T-helper 17 cell (primary cell): ENCODE measurements at regions not wholly inside any gene's neighbourhood (a gene's known extent, or its start where the extent isn't known, plus 50 kb on each side); places are given as distances from the start of the nearest gene placed in this dataset.
"Not testable (repeated sequence)": the region's sequence is repeated elsewhere in the genome, so short reads cannot be mapped to it uniquely, and the experiment has no call there.

Experiments used
- ATAC-seq: fragments of 150-1000 bp; cut with Tn5 transposase; 2 replicates; pipeline ENCODE4 v1.10.0; 2021; ENCODE audit warnings: mild to moderate bottlenecking, moderate library complexity
- DNase-seq, 3 donors: peaks; one replicate each; pipeline versions ENCODE4 v3.0.0 to v3.0.0-alpha.2; 2020 to 2021
- H3K9me3 ChIP-seq: one replicate; pipeline ENCODE4 v1.7.0; 2013; ENCODE audit warnings: low read length, mild to moderate bottlenecking; ENCODE audit not compliant: control insufficient read depth, poor library complexity, severe bottlenecking
- H3K27ac Mint-ChIP-seq: one replicate; pipeline ENCODE4 v1.8.0; 2022; ENCODE audit warnings: mild to moderate bottlenecking, moderate library complexity, mixed read lengths
- H3K27me3 Mint-ChIP-seq: one replicate; pipeline ENCODE4 v1.8.0; 2022; ENCODE audit warnings: mixed read lengths
- H3K36me3 Mint-ChIP-seq: one replicate; pipeline ENCODE4 v1.8.0; 2022; ENCODE audit warnings: low read depth, mixed read lengths
- H3K4me1 Mint-ChIP-seq: one replicate; pipeline ENCODE4 v1.8.0; 2022; ENCODE audit warnings: mild to moderate bottlenecking, mixed read lengths
- H3K4me3 Mint-ChIP-seq: one replicate; pipeline ENCODE4 v1.8.0; 2022; ENCODE audit warnings: mild to moderate bottlenecking, moderate library complexity, mixed read lengths

DNA sequence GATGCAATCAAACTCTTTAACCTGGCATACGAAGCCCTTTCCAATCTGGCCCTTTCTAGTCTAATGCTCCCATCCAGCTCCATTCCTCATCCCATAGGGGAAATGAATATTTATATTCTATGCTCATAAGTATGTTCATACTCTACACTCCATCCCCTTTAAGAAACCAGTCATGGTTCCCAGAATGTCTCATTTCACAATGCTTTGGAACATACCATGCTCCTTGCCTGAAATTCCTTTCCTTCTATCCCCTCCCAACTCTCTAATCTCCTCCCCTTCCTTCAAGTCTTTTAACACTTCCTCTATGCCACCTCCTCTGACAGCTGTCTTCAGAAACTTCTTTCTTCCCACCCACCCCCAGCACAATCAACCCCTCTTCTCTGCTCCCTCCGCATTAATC is 207.0 kb upstream of the CAND1 start:
- no peak overlapping the region for H3K4me3 Mint-ChIP-seq
- no peak for DNase-seq
- H3K4me1 Mint-ChIP-seq, result no peaks in the 10 kb centered on the region
- no peak overlapping the region for H3K27ac Mint-ChIP-seq
- no peaks in the 10 kb centered on the region for H3K9me3 ChIP-seq
- no peak for ATAC-seq
- peaks cover 34% of the 10 kb centered on the region for H3K27me3 Mint-ChIP-seq
- H3K36me3 Mint-ChIP-seq, result peaks cover 7% of the 10 kb centered on the region

DNA sequence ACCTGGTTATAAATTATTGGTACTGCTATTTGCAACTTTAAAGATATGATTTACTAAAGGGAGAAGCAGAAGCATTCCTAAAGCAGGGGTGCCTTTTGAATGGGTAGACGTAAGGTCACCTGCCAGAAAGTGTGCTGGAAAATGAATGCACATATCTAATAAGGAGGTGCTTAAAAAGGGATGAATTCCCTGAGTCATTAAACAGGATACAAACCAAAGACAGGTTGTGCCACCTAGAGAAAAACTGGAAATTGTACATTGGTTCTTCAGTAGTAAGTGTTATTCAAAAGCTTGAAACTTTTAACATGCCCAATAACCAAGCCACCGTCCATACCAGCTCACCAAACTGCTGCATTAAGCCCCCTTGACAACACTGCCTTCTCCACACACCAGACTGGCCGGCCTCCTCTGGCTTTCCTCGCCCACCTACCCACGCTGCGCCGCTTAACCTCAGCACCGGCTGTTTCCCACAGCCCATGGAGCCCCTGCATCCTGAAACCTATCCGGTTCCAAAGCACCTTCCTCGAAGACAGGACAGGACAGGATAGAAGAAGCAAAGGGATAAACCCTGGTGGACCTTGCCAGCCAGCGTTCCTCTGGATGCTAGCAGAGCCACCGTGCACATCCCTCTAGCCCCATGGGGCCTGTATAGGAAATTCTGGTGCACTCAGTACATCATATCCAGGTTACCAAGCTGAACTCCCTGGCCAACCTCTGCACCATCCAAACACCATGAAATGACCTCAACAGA is 201.5 kb upstream of the CAND1 start:
- no peaks in the 10 kb centered on the region for H3K9me3 ChIP-seq
- H3K36me3 Mint-ChIP-seq, result peaks cover 2% of the 10 kb centered on the region
- H3K4me3 Mint-ChIP-seq, result peak overlapping the region; percentile 96
- H3K27ac Mint-ChIP-seq, result no peak overlapping the region
- ATAC-seq, result no peak
- peaks cover 12% of the 10 kb centered on the region for H3K4me1 Mint-ChIP-seq
- DNase-seq, result no peak
- peaks cover 47% of the 10 kb centered on the region for H3K27me3 Mint-ChIP-seq

DNA sequence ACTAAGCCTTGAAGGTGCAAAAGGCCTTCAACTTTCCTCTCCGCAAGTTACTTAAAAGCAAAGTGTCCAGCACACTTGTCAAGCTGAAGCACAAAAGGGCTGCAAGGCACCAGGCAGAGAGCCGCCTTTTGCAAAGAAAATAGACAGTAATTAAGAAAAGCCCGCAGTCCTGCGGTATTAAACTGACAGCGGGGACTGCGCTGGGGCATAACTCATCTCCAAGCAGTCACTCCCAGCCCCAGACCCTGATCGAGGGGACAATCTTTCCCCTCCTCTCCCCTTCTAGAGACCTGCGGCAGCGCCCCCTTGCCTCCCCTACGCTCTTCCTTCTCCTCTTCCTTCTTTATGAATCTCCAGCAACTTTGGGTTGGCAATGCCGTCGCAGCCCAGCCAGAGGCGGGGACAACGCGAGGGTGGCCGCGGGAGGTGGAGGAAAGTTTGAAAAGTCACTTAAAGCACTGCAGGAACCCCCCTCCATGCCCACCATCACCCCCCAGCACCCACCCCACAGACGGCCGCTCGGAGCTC is 200.9 kb upstream of the CAND1 start:
- peak overlapping the region; percentile 96 for H3K4me3 Mint-ChIP-seq
- H3K27me3 Mint-ChIP-seq, result peaks cover 50% of the 10 kb centered on the region
- no peak overlapping the region for H3K27ac Mint-ChIP-seq
- no peaks in the 10 kb centered on the region for H3K9me3 ChIP-seq
- ATAC-seq (peak; percentile 3), DNase-seq (no peak)
- peaks cover 2% of the 10 kb centered on the region for H3K36me3 Mint-ChIP-seq
- peaks cover 12% of the 10 kb centered on the region for H3K4me1 Mint-ChIP-seq

DNA sequence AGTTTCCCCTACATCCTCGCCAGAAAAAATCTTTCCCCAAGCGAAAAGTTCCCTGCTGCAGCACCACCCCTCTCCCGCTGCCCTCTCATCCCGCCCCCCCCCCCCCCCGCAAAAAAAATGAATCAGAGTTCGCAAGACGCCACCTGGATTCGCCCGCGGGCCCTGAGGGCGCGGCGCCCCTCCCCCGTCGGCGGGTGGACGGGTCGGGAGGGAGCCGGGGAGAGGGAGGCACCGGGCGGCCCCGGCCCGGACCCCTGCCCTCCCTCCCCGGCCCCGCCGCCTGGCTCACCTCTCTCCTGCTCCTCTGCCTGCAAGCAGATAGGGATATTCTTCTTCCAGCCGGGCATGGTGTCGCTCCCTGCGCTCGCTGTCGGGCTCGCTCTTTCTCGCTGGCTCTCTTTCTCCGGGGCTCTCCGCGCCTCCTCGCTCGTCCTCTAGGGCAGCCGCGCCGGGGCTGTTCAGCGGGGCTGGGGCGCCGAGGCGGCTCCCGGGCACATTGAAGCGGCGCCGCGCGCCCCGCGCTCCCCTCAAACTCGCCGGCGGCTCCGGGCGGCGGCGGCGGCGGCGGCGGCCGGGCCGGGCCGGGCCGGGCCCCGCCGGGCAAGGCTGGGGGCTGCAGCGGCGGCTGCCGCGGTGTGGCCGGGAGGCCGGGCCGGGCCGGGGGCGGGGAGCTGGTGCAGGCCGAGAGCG is 200.3 kb upstream of the CAND1 start:
- Mint-ChIP-seq H3K4me1 (peaks cover 12% of the 10 kb centered on the region), H3K27ac (no peak overlapping the region), H3K36me3 (peaks cover 2% of the 10 kb centered on the region), H3K27me3 (peaks cover 54% of the 10 kb centered on the region), H3K4me3 (peak overlapping the region; percentile 96)
- peak in 2 of 3 donors; percentile 17 to 48 for DNase-seq
- peak; percentile 79 for ATAC-seq
- no peaks in the 10 kb centered on the region for H3K9me3 ChIP-seq

DNA sequence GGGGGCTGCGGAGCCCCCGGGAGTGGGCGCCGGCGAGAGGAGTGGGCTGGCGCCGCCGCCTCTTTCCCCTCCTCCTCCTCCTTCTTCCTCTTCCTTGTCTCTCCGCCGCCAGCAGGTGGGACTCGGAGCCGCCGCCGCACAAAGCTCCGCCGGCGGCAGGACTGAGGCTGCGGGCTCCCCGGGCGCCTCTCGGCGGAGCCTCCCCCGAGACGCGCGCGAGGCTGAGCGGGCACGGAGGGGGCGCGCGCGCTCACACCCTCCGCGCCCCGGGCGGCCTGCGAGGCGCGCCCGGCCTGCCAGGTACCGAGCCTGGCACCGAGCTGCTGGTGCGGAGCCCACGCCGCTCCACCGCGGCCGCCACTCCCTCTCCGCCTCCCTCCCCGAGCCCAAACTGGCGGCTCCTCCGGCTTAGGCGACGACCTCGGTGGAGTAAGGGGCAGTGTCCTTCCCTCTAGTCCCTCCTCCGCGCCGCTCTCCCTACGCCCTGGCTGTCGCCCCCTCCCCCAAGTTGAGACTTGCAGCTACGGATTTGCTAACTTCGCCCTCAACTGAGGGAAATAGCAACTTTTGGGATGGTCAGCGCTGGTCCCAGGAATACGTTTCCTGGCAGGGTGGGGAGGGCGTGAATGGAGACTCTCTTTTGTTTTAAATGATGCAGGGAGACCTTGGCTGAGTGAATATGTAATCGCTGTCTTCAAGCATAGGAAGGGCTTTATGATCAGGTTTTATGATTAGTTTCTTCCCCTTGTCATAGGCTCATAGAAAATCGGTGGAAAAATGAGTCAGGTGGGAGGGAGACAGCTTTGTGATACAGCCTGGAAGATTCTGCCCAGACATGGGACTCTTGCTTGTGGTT is 199.5 kb upstream of the CAND1 start:
- Mint-ChIP-seq H3K27ac (no peak overlapping the region), H3K27me3 (peaks cover 59% of the 10 kb centered on the region), H3K4me1 (peaks cover 12% of the 10 kb centered on the region), H3K4me3 (peak overlapping the region; percentile 96), H3K36me3 (peaks cover 2% of the 10 kb centered on the region)
- no peaks in the 10 kb centered on the region for H3K9me3 ChIP-seq
- peak; percentile 77 for ATAC-seq
- DNase-seq, result peak in 2 of 3 donors; percentile 13 to 36

DNA sequence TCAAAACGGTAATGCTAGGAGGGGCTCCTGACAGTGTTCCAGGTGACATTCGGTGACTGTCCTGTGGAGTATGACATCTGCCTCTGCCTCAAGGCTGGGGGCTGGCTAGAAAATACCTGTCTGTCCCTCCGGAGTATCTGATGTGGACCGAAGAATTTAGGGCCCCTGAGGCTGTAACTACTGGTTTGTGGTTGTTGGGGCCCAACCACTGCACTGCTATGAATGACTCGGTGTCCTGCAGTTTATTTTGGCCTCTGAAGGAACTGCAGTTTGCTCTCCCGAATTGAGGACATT is 198.9 kb upstream of the CAND1 start:
- H3K4me1 Mint-ChIP-seq, result peaks cover 12% of the 10 kb centered on the region
- H3K36me3 Mint-ChIP-seq, result peaks cover 2% of the 10 kb centered on the region
- peak overlapping the region; percentile 96 for H3K4me3 Mint-ChIP-seq
- no peak for DNase-seq
- H3K27ac Mint-ChIP-seq, result no peak overlapping the region
- no peaks in the 10 kb centered on the region for H3K9me3 ChIP-seq
- H3K27me3 Mint-ChIP-seq, result peaks cover 64% of the 10 kb centered on the region
- ATAC-seq, result no peak

DNA sequence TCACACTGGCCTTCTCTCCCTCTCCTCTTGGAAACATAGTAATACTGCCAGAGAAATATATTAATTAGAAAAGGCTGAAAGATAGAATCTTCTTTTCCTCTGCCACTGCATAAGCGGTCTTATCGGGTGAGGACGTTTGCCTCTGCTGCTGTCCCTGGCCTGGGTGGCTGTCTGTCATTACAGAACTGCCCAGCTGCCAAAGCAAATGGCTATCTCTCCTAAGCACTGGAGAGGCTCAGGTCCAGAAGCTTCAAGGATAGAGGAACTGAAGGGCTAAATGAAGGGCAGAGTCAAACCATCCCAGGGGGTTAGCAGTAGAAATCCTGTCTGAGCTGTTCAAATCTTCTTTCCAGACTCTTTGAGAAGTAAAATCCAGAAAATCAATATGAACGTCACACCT is 198.6 kb upstream of the CAND1 start:
- Mint-ChIP-seq H3K27ac (no peak overlapping the region), H3K4me1 (peaks cover 12% of the 10 kb centered on the region), H3K36me3 (peaks cover 2% of the 10 kb centered on the region), H3K4me3 (peak overlapping the region; percentile 96), H3K27me3 (peaks cover 66% of the 10 kb centered on the region)
- no peak for DNase-seq
- no peaks in the 10 kb centered on the region for H3K9me3 ChIP-seq
- ATAC-seq, result no peak

DNA sequence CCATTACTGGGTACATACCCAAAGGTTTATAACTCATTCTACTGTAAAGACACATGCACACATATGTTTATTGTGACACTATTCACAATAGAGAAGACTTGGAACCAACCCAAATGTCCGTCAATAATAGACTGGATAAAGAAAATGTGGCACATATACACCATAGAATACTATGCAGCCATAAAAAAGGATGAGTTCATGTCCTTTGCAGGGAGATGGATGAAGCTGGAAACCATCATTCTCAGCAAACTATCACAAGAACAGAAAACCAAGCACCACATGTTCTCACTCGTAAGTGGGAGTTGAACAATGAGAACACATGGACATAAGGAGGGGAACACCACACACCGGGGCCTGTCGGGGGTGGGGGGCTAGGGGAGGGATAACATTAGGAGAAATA is 196.9 kb upstream of the CAND1 start:
- not testable (repeated sequence) for H3K4me3 Mint-ChIP-seq, ATAC-seq, H3K9me3 ChIP-seq, H3K36me3 Mint-ChIP-seq, DNase-seq, H3K27ac Mint-ChIP-seq
- Mint-ChIP-seq H3K4me1 (peaks cover 12% of the 10 kb centered on the region), H3K27me3 (peaks cover 70% of the 10 kb centered on the region)

DNA sequence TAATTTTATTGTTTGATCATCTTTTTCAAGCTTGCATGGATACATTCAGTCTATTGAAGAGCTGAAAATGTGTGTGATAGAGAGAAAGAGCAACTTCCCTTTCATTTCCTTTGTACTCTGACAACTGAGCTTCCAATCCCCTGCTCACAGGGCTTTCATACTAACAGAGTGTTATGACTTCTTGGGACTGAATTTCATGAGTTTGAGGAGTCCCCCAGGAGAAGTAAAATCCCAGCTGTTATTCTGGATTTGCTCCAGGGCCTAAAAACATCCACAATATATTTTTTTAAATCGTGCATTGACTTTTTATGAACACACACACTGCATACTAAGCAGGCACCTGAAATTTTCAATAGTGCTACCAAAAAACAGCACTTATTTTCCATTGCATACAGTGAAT is 195.8 kb upstream of the CAND1 start:
- Mint-ChIP-seq H3K36me3 (peaks cover 4% of the 10 kb centered on the region), H3K4me3 (no peak overlapping the region), H3K4me1 (peaks cover 8% of the 10 kb centered on the region), H3K27ac (no peak overlapping the region), H3K27me3 (peaks cover 59% of the 10 kb centered on the region)
- H3K9me3 ChIP-seq, result no peaks in the 10 kb centered on the region
- DNase-seq (no peak), ATAC-seq (no peak)

DNA sequence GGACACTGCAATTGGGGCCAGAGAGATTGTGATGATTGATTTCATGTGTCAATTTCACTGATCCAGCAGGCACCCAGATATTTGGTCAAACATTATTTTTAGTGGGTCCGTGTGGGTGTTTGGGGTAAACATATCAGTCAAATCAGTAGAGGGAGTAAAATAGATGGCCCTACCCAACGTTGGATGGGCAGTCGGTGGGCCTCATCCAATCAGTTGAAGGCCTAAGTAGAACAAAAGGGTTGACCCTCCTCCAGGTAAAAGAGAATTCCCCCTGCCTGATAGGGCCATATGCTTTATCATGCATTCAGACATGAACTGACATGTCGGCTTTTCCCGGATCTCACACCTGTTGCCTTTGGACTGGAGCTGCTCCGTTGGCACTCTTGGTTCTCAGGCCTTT is 195.1 kb upstream of the CAND1 start:
- DNase-seq, result no peak
- H3K27ac Mint-ChIP-seq, result no peak overlapping the region
- H3K4me3 Mint-ChIP-seq, result no peak overlapping the region

DNA sequence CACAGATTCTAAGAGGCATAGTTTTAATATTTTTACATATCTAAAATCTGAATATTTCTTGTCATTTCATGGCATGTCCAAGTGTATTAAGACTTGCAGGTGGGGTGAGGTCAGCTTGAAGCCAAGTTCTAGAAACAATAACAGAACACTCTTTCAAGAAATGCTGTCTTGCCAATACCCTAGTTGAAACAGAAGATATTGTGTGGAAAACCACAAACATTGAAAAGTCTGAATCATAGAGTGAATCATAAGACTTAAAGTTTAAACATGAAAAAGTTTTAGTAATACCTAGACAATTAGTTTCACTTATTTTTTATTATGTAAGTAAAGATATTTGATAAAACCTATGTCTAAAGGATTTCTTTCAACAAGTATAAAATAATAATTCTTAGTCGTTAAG is 191.5 kb upstream of the CAND1 start:
- DNase-seq (no peak), ATAC-seq (no peak)
- H3K4me1 Mint-ChIP-seq, result no peaks in the 10 kb centered on the region
- H3K27me3 Mint-ChIP-seq, result peaks cover 42% of the 10 kb centered on the region
- H3K9me3 ChIP-seq, result no peaks in the 10 kb centered on the region
- H3K27ac Mint-ChIP-seq, result no peak overlapping the region
- peaks cover 2% of the 10 kb centered on the region for H3K36me3 Mint-ChIP-seq
- H3K4me3 Mint-ChIP-seq, result no peak overlapping the region

More for the DNA sequence above, 195.1 kb upstream of the CAND1 start:
- H3K4me1 Mint-ChIP-seq, result peaks cover 4% of the 10 kb centered on the region
- H3K27me3 Mint-ChIP-seq, result peaks cover 56% of the 10 kb centered on the region
- no peak for ATAC-seq
- H3K9me3 ChIP-seq, result no peaks in the 10 kb centered on the region
- peaks cover 2% of the 10 kb centered on the region for H3K36me3 Mint-ChIP-seq

DNA sequence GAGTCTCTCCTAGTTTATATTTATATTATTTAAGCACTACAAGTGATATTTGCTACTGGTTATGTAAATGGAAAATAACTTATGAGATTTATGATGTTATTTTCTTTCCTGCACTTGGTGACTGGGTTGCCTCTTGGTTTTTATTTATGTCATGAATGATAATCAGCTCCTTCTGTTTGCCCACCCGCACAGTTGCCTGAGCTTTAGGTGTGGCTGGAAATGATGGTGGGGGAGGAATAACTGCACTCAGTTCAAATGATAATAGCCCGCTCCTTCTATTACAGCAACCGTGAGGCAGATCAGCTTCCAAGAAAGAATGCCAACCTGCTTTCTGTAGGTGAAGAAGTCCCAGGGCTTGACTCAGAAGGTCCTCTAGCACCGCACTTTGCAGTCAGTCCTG is 190.2 kb upstream of the CAND1 start:
- Mint-ChIP-seq H3K36me3 (peaks cover 2% of the 10 kb centered on the region), H3K4me3 (no peak overlapping the region)

DNA sequence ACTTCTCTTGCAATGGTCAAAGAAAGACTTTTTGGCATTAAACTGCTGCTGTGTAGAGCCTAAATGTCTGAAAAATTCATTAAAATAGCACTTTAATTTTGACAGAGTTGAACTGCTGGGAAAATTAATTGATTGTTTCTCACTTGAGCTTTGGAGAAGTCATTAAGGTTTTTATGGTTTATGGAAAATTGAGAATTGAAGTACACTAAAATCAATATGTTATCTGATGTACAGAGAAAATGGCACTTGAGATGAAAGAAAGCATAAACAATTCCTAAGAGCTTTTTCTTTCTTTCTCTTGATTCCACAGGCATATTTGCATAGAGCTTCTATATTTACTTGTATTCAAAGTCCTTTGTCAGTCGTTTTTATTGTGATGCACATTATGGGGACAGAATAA is 188.5 kb upstream of the CAND1 start:
- ATAC-seq (no peak), DNase-seq (no peak)
- no peak overlapping the region for H3K27ac Mint-ChIP-seq
- H3K36me3 Mint-ChIP-seq, result peaks cover 2% of the 10 kb centered on the region
- no peaks in the 10 kb centered on the region for H3K4me1 Mint-ChIP-seq
- H3K27me3 Mint-ChIP-seq, result peaks cover 34% of the 10 kb centered on the region
- no peak overlapping the region for H3K4me3 Mint-ChIP-seq
- no peaks in the 10 kb centered on the region for H3K9me3 ChIP-seq

More for the DNA sequence above, 190.2 kb upstream of the CAND1 start:
- ATAC-seq (no peak), DNase-seq (no peak)
- Mint-ChIP-seq H3K4me1 (no peaks in the 10 kb centered on the region), H3K27ac (no peak overlapping the region), H3K27me3 (peaks cover 39% of the 10 kb centered on the region)
- no peaks in the 10 kb centered on the region for H3K9me3 ChIP-seq
